NCI-H1092 treated with DMSO at 0.1 percent for 48 hours (cell line): ENCODE measurements at regions not wholly inside any gene's neighbourhood (a gene's known extent, or its start where the extent isn't known, plus 50 kb on each side); places are given as distances from the start of the nearest gene placed in this dataset.
A peak's percentile ranks its signal among the peaks of the same experiment; 100 is the strongest.
"Not testable (repeated sequence)": the region's sequence is repeated elsewhere in the genome, so short reads cannot be mapped to it uniquely, and the experiment has no call there.

Experiments
- DNase-seq: peaks from one replicate; lab custom pipeline; 2025; lab: John Stamatoyannopoulos, UW

DNA sequence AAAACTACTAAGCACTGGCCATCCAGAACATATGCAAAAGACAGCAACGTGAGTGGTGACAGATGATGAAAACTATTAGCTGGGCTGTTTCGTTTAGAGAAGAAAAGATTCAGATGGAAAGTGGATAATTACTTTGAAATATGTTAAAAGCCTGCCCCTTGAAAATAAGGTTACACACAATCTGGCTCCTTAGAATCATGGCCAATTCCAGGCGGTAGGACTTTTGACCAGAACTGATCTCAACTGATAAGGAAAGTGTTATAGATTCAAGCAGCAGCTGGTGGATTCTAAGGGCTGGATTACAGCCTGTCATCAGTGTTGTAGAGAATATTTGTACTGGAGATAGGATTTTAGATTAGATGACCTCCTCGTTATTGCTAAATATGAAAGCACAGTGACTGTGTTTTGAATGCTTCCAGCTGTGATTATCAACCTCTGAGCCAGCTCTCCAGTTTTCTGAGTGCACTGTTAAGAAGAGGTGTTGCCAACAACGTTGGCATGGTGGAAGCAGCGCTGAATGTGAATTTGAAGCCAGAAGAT, 75.1 kb downstream of the KBTBD2 start:
- DNase-seq, result peak; percentile 76

DNA sequence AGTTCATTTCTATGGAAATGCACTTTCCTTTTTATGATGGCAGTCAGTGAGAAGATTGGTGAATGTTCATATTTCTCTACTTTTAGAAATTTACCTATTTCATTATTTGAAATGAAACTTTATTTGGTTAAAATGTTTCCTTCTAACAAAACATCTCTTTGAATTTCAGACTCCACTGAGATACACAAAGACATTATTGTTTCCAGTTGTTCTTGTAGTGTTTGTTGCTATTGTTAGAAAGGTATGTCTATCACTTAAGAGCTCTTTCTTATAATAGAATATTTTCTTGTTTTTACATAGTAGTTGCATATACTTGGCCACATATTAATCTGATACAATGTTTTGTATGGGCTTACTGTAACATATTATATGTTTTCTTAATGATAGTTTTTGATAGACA, 76.8 kb downstream of the KBTBD2 start:
- DNase-seq, result not testable (repeated sequence)

DNA sequence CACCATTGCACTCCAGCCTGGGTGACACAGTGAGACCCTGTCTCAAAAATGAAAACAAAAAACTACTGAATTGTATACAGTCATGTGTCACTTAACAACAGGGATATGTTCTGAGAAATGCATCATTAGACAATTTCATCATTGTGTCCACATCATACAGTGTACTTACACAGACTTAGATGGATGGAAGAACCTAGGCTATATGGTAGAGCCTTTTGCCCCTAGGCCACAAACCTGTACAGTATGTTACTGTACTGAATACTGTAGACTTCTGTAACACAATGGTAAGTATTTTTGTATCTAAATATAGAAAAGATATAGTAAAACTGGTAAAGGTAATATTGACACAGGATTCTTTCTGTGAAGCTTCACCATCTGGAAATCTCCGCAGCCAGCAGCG, 81.7 kb downstream of the KBTBD2 start:
- no peak for DNase-seq

DNA sequence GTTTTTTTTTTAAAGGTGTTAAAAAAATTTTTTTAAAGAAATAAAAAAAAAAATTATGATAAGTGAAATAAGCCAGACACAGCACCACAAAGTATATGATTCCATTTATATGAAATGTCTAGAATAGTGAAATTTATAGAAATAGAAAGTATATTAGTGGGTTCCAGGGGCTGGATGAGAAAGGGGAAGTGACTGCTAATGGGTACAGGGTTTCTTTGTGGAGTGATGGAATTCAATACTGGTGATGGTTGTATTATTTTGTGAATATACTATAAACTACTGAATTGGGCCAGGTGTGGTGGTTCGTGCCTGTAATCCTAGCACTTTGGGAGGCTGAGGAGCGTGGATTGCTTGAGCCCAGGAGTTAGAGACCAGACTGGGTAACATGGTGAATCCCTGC, 82.2 kb downstream of the KBTBD2 start:
- no peak for DNase-seq

DNA sequence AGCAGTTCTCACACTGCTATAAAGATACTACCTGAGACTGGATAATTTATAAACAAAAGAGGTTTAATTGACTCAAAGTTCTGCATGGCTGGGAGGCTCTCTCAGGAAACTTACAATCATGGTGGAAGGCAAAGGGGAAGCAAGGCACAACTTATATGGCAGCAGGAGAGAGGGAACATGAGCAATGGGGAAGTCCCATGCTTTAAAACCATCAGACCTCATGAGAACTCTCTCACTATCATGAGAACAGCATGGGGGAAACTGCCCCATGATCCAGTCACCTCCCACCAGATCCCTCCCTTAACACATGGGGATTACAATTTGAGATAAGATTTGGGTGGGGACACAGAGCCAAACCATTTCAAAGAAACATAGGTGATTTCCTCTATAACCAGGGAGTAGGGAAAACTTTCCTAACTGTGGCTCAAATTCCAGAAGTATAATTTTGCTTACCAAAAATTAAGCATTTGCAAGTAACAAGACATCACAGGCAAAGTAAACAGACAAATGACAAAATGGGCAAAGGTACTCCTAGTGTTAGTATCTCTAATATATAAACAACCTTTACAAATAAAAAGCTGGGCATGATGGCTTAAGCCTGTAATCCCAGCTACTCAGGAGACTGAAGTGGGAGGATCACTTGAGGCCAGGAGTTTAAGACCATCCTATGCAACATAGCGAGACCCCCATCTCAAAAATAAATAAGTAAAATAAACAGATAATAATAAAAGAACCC, 88.0 kb downstream of the KBTBD2 start:
- no peak for DNase-seq

DNA sequence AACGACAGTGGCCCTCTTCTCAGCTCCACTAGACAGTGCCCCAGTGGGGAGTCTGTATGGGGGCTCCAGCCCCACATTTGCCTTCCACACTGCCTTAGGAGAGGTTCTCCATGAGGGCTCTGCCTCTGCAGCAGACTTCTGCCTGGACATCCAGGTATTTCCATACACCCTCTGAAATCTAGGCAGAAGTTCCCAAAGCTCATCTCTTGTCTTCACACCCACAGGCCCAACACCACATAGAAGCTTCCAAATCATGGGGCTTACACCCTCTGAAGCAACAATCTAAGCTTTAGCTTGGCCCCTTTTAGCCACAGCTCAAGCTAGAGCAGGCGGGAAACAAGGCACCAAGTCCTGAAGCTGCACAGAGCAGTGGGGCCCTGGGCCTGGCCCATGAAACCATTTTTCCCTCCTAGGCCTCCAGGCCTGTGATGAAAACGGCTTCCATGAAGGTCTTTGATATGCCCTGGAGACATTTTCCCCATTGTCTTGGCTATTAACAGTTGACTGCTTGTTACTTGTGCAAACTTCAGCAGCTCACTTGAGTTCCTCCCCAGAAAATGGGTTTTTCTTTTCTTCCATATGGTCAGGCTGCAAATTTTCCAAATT, 89.2 kb downstream of the KBTBD2 start:
- DNase-seq, result no peak

DNA sequence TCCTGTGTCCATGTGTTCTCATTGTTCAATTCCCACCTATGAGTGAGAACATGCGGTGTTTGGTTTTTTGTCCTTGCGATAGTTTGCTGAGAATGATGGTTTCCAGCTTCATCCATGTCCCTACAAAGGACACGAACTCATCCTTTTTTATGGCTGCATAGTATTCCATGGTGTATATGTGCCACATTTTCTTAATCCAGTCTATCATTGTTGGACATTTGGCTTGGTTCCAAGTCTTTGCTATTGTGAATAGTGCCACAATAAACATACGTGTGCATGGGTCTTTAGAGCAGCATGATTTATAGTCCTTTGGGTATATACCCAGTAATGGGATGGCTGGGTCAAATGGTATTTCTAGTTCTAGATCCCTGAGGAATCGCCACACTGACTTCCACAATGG, 98.5 kb downstream of the KBTBD2 start:
- DNase-seq, result not testable (repeated sequence)

DNA sequence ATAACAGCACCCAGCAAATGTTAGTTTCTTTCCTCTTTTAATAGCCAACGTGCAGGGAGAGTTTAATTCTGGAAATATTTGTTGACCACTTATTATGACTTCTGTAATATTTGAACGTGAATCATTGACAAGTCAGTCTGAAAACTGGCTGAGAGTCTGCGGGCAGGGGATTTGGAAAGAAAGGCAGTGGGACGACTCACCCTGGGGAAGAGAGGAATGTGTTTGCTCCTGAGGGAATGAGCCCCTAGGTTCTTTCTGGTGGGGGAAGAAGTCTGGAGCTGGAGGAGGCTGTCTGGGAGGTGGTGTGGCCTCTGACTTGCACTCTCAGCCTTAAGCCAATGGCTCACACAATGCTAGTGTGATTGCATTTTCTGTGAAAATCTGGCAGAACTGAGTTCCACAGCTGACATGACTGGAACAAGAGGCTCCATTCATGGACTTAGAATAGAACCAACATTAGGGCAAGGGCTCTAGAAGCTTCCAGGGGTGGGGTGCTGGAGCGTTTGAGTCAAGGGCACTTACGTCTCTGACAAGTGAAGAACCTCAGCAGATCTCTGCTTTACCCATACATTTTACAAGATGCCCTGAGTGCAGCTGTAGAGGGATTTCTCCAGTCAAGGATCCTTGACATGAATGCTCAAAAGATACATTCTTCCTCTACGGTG, 100.7 kb downstream of the KBTBD2 start:
- DNase-seq, result not testable (repeated sequence)

DNA sequence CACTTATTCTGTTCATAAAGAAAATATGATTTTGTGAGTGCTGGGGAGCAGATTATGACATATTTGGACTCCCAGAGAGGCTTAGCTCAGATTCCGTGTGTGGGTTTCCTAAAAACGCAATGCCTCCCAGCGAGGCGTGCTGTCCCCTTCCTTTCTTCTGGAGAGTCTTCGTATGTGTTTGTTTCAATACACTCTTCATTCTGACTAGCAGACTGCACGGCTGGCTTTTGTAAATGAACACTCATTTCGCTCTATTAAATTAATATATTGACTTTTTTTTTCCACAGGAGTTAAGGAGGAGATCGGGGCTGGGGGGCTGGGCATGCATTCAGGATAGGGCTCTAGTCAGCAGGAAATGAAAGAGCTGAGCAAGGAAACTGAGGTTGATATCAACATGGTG, 102.3 kb downstream of the KBTBD2 start:
- DNase-seq, result not testable (repeated sequence)

DNA sequence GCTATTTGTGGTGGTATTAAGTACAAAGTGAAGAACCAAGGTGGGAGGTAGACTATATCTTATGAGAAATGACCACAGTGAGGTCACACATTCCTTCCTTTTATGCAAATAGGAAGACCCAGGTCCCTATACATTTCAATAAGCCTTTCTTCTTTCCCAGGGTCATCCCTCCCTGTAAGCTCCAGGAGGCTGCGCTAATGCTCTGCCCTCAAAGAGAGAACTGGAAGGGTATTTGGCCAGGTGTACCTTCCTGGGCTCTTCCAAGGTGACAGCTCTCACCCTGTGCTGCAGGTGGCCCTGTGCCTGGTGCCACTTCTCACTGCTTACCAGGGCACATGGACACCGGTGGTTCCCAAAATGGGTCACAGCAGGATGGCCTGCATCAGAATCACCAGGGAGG, 103.4 kb downstream of the KBTBD2 start:
- DNase-seq, result not testable (repeated sequence)

DNA sequence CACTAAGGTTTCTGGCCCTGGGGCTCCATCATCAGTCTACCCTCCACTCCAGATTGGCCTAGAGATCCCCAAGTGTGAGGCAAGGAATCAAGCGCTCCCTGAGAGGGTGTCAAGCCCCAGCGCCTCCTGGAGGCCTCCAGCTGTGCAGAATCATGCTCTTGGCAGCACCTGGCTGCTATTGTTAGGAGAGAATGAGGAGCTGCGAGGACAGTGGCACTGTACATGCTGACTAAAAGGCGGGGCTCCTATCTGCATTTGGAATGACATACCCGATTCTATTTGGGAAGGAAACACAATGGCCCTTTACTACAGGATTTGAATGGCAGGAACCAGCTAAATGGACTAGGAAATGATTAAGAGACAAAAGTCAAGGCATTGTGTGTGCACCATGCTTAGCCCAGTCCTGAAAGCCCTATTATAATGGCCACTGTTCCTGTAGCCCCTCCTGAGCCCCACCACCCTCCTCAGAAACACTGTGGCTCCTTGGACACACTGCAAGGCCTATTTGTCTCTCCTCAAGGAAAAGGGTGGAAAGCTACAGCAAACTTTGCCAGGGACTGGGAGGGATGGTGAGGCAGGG, 106.1 kb downstream of the KBTBD2 start:
- not testable (repeated sequence) for DNase-seq

DNA sequence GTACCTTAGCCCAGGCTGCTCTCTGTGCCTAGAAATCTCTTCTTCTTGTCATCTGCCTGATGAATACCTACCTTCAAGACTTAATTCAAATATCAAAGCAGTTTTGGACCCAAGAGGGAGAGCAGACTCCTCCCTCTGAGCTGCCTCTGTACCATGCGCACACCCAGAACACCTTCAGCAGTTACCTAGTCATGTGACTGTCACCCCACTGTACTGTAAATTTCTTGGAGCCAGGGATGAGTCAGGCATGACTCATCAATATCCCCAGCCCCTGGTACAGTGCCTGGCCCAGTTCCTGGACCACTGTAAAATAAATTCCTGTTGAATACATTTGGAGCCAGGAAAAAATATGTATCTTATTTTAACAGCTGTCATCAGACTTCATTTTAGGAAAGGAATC, 111.7 kb downstream of the KBTBD2 start:
- not testable (repeated sequence) for DNase-seq

DNA sequence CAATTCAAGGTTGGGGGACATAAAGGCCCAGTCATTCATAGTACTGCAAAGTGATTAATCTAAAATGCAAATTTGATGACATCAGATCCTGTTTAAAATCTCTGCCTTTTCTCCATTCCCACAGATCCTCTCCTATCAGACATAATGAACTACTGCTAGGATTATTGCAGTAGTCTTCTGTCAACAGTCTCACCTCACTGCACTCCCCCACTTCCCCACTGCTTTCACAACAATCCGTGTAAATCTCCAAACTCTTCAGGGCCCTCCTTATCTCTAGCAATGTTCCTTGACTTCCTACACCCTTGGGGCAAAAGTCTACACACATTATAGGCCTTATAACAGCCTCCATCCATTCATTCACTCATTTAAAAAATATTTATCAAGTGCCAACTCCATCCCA, 112.4 kb downstream of the KBTBD2 start:
- DNase-seq, result no peak

DNA sequence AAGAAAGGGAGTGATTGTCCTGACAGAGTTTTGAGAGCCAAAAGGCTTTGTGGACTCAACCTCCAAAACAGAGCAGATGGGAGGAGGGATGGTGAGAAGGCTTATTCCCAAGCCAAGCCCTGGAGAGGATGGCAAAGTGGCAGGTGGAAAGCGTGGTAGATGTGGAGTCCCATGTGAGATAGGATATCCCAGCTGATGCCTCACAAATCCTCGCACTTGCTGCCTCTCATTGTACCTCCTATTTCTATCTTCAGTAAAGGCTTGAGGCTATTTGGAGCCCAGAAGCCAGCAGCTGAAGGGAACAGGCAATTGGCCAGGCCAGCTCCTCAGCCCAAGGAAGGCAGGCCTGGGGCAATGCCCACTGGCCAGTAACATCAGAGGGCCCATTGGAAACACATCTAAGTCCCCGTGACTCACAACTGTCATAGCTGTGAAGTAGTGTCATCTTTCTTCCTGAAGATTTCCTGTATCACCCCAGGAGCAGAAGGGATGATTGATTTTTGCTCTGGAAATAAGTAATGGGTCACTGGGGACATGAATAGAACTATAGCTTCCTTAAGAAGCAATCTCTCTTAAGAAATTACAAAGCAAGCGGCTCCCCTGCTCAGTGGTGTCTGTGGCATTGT, 114.4 kb downstream of the KBTBD2 start:
- DNase-seq, result not testable (repeated sequence)

DNA sequence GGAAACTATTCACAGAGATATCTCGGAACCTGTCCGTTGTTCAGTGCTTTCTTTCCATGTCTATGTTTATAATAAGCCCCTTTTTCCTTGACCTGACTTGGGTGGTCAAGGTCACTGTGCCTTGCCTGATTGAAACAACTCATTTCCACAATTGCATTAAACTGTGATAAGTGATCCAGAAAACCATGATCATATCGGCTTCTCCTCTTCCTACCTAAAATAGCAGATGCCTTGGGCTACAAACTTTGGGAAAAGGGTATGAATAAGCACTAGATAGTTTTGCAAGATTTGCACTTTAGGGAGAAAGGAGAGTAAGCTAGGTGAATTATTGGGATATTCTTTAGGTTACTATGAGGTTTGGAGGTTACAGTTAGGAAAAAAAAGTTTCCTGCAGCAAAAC, 115.2 kb downstream of the KBTBD2 start:
- DNase-seq, result not testable (repeated sequence)

DNA sequence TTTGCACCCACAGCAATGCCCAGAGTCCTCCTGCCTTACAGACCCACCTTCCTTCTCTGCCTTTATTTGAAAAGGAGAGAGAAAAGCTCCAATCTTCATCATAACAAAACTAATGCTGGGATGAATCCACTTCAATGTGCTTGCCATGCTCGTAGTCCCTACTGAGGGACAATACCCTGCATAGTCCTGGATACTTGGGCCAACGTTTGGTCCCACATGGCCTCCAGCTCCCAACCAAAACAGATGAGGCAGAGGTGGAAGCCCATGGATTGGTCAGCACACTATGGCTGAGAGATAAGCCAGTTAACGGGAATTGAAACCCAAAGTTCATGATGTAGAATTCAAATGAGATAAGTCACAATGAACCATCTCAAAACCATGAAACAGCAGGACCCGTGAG, 115.8 kb downstream of the KBTBD2 start:
- DNase-seq, result not testable (repeated sequence)

DNA sequence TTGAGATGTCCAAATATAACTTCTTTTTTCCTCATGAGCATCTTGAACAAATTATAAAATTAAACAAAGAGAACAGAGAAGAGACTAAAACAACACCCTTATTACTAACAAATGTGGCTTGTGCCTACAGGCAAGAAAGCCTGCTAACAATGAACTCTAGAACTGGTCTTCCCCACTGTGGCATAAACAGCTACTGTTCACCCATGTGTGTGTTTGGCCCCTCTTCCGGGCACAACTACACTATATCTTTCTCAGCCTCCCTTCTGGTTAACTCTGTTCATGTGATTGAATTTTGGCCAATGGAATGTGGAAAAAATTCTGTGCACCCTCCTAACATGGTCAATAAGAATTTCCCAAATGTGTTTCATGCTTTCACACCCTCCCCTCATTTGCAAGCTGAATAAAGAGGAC, 117.0 kb downstream of the KBTBD2 start:
- no peak for DNase-seq

DNA sequence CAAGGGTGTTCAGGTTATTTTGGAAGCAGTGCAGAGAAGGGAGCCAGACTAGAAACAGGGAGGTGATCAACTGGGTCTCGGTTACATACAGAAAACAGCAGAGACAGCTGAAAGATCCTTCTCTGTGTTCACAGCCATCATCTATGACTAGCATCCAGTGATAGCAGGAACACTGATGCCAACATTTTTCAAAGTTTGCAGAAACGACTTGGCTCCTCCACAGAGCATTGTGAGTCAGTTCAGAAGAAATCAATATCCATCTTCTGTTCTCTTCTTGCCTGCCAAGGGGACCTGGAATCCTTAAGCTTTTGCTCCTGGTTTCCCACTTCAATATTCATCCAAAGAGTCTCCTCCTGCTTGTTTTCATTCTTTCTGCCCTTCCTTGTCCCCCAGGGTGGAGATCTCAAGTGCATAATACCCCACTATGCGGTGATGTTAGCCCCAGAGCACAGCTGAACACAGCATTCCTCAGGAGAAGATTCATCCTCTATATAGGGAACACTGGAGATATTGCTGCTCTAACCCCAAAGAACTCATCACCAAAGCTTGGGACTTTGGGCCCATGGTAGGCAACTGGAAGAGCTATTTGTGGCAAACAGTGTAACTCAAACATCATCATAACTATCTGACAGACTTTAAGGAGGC, 122.6 kb downstream of the KBTBD2 start:
- DNase-seq, result not testable (repeated sequence)

DNA sequence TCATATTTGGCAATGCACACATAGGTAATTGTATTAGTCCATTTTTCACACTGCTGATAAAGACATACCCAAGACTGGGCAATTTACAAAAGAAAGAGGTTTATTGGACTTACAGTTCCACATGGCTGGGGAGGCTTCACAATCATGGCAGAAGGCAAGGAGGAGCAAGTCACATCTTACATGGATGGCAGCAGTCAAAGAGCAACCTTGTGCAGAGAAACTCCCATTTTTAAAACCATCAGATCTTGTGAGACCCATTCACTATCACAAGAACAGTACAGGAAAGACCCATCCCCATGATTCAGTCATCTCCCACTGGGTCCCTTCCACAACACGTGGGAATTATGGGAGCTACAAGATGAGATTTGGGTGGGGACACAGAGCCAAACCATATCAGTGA, 123.2 kb downstream of the KBTBD2 start:
- not testable (repeated sequence) for DNase-seq

DNA sequence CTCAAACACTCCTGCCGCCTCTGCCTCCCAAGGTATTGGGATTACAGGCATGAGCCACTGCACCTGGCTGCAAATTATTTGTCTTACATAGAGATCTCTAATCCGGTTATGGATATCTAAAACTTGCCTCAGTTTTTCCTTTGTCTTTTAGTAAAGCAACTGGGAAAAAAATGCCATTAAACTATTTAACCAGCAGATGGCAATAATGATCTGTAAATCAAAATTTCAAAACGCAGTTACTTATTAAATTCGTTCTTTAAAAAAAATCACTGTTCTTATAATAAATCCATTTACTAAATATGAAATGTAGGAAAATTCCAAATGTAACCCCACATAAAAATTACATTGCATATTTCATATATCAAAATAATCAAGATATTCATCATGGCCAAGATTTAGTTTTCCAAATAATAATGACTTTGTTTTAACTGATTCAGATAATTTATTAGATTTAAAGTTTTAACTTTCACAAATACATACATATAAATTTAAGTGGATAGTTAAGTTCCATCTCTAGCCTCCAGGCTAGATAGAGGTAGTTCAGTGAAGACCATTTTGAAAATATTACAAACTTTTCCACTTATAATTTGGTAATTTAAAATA, 125.8 kb downstream of the KBTBD2 start:
- peak; percentile 9 for DNase-seq

DNA sequence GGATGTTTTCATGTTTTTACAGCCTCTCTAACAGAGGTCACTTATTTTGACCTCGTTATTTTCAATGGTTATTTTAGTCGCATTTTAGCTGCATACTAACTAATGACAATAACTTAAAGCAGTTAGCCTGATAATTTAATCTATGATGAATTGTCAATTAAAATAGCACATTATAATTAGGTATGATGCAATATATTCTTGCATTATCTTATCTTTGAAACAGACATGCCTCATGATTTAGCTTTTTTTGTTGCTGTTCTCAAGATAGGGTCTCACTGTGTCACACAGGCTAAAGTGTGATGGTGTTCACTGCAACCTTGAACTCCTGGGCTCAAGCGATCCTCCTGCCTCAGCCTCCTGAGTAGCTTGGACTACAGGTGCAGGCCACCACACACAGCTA, 126.4 kb downstream of the KBTBD2 start:
- no peak for DNase-seq
